NCI-H82 treated with DMSO at 0.1 percent for 48 hours (cell line): ENCODE measurements at regions not wholly inside any gene's neighbourhood (a gene's known extent, or its start where the extent isn't known, plus 50 kb on each side); places are given as distances from the start of the nearest gene placed in this dataset.

Experiments
- DNase-seq: peaks from one replicate; lab custom pipeline; 2025; ENCODE audit not compliant: unreplicated experiment; lab: John Stamatoyannopoulos, UW

DNA sequence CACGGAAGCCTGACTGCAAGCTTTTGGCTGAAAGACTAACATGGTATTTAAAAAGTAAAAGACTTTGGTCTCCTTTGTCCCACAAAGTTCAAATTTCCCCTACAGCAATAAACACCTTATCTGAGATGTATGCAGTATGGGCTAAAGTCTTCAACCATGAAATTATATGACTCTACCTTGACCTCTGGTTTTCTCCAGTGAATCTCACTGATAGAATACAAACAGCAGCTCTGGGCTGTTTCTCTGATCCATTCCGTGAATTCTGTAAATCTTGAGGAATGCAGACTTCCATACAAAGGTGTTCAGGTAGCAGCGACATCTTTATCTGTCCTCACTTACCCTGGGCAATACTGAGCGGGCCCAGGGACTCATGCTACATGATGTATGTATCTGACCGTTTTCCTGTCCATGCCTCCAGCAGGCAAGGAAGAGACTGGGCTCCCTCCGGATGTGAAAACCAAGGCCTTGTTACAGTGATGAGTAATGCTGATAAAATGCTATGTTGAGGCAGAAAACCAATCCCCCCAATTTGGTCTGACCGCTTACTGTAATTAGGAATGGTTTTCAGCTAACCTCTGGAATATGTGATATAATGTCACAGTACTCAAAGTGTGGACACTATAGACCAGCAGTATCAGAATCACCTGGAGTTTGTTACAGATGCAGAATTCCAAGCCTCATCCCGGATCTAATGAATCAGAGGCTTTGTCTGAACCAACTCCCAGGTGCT is 589.8 kb downstream of the HS3ST4 start:
- DNase-seq: no peak

DNA sequence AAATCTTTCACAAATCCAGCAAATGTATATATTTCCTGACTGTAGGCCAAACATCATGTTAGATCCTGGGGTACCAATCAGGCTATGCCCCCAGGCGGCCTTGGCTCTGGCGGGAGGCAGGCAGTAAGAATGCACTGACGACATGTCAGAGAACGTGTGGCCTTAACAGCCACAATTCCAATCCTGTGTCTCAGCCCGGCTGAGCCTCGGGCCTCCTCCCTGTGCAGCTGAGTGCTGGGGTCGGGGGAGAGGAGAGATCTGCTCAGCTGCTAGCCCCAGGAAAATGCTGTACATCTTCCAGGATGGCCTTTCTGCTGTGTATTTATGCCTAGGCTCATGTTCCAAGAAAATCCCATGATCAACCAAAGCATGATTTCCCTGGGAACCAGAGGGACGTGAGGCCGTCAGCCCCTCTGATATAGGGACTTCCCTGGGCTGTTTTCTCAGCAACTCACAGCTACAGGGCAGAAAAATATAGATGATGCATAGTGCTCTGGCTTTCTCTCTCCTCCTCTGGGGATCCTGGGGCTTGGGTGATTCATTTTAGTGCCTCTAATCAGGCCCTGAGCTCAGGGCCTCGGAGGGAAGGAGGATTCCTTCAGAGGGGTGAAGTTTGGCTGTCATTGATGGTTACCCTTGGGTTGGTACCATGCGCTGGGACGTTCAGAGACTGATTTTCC is 604.0 kb downstream of the HS3ST4 start:
- no peak for DNase-seq

DNA sequence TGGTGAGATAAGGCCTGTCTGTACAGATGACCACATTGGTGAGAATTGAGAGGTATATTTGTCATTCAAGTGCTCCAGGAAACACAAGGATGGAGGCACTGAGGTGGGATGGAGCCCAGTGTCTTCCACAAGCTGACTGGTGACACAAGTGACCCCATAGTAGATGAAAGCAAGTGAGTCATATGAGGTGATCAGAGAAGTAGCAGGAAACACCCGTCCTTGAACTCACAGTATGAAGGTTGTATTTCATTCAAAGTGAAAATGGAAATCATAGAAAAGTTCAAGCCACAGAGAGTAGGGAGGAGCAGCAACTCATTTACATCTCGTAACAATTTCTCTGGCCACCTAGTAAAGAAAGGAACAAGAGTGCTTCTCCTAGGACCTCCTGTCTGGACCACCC is 609.8 kb downstream of the HS3ST4 start:
- no peak for DNase-seq

DNA sequence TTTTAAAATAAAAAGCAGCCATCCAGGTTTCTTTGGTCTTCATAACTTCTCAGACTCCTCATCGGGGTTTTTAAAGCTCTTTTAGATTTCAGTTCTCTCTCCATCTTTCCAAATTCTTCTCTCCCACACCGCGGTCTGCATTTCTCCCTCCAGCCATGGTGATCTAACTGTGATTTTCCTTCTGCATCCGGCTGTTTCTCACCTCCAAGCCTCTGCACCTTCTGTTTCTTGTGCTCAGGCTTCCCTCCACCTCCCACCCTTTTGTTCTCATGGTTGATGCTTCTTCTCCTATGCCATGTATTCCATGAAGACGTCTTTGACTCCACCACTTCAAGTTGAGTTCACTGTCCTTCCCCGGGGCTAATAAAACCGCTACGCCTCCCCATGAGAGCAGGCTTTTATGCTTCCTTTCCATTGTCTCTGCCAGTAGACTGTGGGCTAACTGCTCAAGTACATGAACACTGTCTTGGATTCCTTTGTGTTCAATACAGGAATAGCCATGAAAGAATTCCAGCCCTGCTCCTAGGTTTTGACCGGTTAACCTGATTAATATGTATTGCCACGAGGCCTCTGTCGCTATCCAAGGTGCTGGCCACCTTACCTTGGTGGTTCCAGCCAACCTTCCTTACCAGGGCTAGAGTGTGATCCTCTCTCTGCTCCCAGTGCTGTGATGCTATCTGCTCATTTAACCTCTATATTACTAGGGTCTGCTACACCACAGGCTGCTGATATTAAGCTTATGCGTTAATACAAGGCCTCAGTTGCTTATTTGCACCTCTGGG is 625.1 kb downstream of the HS3ST4 start:
- no peak for DNase-seq

DNA sequence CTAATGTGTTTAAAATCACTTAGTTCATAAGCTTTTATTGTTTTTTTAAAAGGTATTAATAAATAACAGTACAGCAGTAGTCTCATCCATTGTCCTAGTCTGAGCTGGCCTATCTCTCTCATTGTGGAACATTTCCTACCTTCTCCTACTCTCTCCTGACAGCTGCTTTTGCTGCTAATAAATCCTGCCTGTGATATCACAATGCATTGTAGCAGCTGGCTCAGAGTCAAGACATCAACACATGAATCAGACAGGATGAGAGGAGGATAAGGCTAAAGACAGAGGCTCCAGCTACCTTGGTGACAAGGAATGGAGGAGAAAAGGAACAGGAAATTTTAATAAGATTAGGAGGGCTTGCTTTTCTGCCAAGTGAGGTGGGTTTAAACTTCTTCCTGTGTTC is 626.1 kb downstream of the HS3ST4 start:
- DNase-seq: peak; percentile 53

DNA sequence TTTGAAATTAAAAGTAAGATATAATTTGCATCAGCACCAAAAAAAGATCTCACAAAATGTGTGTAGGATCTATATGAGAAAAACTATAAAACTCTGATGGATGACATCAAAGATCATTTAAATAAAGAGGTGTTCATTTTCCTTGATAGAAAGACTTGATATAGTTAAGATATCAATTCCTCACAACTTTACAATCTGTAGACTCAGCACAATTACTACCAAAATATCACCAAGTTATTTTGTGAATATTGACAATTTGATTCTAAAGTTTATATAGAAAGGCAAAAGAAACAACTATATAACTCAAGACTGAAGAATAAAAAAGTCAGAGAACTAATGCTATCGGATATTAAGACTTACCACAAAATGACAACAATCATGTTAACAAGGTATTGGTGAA is 638.9 kb downstream of the HS3ST4 start:
- DNase-seq: no peak

DNA sequence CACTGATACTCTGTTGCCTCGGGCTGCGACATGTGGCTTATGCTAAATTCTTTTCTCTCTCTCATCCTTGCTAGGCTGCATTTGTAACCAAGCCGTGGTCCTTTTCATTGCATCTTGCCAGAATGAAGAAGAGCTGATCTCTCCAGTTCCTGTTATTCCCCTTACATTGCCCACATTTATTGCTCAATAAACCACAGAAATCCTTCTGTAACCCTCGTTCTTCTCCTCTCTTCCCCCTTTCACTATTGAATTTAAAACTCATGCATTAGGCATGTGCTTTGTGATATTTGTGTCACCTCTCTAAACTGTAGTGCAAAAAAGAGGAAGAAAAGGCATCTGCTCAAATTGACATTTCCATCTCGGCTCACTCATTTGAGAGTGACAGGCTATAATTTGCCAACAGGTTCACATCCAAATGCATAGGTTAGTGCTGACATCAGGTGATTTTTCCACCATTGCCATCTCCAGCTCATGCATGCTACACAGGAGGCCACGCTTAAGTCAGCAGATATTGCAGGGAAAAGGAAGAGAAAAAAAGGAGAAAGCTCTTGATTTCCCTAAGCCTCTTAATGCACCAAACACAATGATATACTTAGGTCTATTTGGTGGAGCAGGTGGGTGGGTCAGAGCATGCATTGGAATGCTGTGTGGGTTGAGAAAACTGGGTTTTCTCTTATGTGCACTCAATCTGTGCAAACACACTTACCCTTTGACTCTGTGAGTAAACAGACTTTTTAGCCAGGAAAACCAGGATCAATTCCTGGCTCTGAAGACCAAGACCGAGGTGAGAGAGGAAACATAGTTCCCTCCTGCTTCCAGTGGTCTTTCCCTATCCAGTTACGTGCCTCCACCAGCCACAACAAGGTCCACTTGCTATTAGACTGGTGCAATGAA is 642.7 kb downstream of the HS3ST4 start:
- DNase-seq: no peak

DNA sequence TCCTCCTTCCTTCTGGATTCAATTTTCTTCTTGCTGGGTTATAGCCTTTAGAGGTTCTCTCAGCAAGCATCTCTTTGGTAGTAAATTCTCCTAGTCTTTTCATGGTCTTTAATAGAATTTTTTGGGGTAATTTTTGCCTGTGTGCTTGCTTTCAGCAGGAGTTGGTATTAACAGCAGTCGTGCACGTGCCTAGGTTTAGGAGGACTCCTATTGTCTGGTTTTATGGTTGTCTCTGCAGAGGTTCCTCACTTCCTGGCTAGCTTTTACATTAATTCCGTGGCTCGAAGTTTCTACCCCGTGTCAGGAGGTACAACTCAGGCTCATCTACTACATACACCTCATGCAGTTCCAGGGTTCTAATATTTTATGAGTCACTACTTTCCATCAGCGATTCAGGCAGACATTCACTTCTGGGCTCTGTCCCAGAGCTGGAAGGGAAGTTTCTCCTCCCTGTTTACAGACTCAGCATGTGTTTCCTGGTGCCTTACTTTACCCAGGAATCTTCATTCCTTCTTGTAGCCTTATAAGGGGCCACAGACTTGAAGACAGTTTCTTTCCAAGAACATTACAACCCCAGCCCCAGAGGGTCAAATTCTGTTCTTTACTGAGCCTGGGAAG is 643.6 kb downstream of the HS3ST4 start:
- no peak for DNase-seq

DNA sequence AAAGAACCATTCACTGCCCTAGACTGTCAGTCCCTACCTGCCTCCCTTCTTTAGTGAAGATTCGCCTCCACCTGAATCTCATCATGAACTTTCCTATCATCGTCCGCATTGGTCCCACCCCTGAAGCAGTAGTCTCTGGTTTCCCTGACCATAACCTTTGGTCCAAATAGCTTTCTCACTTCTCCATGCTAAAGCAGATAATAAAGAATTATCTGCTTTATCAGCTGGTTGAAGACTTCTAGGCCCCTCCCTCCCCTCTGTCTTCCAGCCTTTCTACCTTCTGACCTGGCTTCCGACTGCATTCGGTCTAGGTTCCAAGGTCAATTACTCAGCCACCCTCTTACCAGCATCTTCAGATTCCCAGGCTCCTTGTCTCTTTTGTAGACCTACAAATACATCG is 650.9 kb downstream of the HS3ST4 start:
- DNase-seq: no peak

DNA sequence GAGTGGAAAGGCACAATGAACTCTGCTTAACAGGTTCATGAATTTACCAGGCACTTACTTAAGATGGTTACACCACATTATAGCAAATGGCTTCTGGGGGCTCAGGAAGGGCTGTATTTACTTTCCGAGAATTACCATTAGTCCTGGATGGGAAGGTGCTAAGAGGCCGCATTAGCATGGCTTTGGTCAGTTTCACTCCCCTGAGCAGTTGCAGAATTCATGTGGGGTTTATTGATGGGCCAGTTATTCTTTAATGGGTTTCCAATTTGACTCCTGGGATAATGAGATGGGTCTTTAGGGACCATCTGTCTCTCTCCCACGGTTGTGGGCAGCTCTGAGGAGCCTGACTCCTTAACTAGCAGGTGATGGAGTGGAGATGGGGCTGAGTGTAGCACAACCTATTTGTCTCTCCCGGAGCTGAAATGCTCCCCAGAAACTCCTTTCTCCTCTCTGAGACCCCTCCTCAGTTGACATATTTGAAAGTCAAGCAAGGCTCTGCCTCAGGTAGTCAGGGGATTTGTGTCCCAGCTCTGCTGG is 652.5 kb downstream of the HS3ST4 start:
- peak; percentile 15 for DNase-seq

DNA sequence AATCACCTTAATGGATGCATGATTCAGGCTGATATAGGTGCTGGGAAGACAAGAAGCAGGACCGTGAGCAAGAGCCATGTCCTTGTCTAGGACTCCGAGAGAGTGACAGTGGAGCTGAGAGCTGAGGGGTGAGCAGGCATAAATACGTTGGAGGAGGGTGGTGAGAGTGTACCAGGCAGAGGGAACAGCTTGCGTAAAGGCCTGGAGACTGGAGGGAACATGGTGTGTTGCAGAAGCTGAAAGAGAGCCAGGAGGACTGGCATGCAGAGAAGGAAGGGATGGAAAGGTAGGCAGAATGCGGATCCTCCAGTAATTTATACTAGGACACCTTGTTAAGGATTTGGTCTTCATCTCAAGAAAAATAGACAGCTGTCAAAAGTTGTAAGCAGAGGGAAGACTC is 653.2 kb downstream of the HS3ST4 start:
- no peak for DNase-seq

DNA sequence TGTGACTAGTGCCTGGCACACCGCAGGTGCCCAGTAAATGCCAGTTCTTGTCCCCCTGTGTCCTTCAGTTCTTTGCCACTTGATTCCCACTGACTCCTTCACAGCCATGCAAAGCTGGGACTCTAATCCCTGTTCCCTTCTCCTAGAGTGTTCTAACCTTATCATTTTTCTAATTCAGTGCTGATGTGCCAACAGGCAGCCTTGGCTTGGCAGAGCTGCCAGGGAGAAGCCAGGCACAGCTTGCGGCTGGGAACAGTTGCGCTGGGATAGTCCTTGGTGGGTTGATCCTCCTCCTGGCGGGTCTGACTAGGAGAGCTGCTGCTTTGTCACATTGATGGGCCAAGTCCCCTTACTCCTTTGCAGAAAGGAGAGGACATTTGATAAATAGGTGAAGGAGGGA is 654.2 kb downstream of the HS3ST4 start:
- DNase-seq: no peak

DNA sequence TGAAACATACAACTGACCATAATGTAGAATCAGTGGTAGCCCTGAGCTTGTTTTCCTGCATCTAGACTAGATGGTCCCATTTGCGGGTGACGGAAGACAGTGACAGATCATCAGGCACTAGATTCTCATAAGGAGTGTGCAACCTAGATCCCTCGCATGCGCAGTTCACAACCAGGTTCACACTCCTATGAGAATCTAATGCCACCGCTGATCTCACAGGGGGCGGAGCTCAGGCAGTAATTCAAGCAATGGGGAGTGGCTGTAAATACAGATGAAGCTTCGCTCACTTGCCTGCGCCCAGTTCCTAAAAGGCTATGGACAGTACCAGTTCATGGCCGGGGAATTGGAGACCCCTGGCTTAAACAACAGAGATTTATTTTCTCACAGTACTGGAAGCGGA is 656.3 kb downstream of the HS3ST4 start:
- DNase-seq: no peak

DNA sequence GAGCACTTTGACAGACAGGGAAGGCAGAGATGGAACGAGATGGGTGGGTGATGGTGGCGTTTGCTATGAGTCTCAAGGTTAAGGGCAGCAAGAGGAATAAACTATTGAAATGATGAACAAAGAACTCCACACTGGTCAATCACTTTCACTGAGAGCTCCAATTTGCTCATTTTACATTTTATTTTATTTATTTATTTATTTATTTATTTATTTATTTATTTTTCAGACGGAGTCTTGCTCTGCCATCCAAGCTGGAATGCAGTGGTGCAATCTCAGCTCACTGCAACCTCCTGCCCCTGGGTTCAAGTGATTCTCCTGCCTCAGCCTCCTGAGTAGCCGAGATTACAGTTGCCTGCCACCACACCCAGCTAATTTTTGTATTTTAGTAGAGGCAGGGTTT is 669.1 kb downstream of the HS3ST4 start:
- no peak for DNase-seq

DNA sequence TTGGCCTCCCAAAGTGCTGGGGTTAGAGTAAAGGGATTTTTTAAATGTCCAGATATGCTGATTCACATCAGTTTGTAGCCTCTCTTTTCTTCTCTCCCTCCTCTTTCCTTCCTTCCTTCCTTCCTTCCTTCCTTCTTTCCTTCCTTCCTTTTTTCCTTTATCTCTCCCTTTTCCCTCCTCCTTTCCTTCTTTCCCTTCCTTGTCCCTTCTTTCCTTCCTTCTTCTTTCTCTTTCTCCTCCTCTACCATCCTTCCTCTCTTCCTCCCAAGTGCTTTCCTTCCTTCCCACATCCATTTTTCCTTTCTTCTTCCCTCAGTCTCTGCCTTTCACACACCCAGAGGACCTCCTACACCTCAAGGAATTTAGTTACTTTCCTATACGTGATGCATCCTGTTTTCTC is 671.8 kb downstream of the HS3ST4 start:
- no peak for DNase-seq

DNA sequence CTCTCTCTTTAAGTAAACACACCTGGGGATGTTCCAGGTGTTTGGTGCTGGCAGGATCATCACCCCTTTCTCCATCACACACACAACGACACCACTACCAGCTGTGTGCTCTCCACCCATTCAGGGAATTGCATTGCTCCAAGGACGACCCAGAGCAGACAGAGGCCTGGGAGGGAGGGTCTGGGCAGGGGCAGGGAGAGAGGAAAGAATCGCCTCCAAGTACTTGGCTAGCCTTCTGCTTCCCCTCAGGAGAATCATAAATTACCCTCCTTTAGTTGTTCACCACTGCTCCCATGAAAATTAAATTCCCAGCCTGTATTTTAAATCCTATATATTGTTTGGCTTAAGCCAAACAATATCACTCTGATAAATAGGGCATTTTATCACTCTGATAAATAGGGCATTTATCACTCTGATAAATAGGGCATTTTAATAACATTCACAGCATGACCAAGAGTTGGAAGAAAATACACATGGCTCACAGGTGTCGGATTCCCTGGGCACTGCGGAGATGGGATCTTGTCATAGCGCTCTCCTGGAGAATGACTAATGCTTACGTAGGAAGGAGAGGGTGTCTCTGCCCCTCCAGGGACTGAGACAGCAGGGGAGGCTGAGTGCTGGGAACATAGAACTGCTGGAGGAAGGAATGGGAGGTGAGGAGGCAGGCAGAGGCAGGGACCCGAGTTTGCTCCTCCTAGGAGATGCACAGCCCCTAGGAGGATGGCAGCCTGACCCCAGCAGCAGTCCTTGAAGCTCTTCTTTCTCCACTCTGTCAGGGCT is 673.6 kb downstream of the HS3ST4 start:
- no peak for DNase-seq

DNA sequence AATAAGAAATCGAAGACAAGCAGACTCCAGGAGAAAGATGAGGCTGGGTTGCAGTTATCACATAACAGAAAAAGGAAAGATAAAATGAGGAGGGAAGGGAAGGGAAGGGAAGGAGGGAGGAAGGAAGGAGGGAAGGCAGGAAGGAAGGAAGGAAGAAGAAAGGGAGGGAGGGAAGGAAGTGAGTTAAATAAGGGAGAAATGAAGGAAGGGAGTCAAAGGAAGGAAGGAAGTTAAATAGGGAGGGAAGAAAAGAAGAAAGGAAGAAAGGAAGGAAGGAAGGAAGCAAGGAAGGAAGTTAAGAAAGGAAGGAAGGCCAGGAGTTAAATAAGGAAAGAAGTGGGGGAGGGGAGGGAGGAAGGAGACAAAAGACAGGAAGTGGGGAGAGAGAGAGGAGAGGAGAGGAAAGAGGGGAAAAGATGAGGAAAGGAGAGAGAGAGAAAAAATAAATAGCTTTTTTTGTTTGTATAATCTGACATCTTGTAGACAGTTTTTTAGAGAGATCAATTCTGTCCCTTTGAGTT is 679.6 kb downstream of the HS3ST4 start:
- DNase-seq: no peak

DNA sequence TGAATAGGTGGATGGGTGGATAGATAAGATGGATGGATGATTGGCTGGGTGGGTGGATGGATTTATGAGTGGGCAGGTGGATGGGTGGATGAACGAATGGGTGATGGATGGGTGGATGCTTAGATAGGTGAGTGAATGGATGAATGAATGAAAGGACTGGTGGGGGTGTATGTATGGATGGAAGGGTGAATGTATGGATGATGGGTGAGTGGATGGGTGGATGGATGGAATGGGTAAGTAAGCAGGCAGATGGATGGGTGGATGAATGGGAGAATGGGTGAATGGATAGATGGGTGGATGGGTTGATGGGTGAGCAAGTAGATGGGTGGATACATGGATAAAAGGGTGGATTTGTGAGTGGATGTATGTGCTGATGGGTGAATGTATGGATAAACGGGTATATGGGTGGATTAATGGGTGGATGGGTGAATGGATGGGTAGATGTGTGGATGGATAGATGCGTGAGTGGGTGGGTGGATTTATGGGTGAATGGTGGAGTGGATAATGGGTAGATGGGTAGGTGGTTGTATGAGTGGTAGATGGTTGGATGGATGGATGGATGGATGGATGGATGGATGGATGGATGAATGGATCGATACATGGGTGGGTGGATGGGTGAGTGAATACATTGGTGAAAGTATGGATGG is 682.6 kb downstream of the HS3ST4 start:
- DNase-seq: no peak

DNA sequence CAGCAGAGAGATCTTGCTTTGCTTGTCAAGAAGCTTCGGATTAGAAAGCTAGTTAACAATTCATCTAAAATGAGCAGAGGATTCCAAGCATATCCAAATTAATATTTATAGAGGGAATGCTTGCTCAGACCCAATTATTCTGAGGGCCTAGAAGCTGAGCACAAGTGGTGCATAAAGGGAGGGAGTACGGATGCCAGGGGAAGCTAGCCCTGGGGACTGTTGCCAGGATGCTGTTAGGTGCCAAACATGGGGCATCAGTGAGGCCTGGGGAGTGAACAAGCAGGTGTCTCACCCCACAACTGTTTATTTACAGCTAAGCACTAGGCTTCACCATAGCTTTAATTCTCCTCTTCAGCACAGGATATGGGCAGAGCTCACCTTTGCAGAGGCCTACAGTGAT is 684.1 kb upstream of the C16orf82 start:
- no peak for DNase-seq
